Psoas muscle (tissue), 7 donors: ENCODE measurements at regions not wholly inside any gene's neighbourhood (a gene's known extent, or its start where the extent isn't known, plus 50 kb on each side); places are given as distances from the start of the nearest gene placed in this dataset.

Source experiments
- ATAC-seq, 4 donors: fragments of 200-7000 bp; cut with Tn5 transposase; one replicate each; pipeline ENCODE4 v1.9.1; 2020; ENCODE audit warnings: moderate library complexity in 3 of 4, mild to moderate bottlenecking in 2 of 4
- DNase-seq, 2 donors: peaks; one replicate each; pipeline ENCODE4 v3.0.0-alpha.2; 2020
- H3K27ac ChIP-seq: fragments of 200-600 bp; one replicate; pipeline ENCODE4 v1.8.0; 2022
- H3K27me3 ChIP-seq, 3 donors: fragments of 200-600 bp in 1 of 3; one replicate each; pipeline versions ENCODE4 v1.6.1 to v1.8.0; 2013 to 2022; ENCODE audit warnings: low read length in 2 of 3, mild to moderate bottlenecking in 2 of 3, moderate library complexity in 1 of 3; ENCODE audit not compliant: insufficient read depth in 3 of 3
- H3K36me3 ChIP-seq, 2 donors: fragments of 200-600 bp in 1 of 2; one replicate each; pipeline versions ENCODE4 v1.6.1 to v1.8.0; 2013 to 2022; ENCODE audit warnings: low read depth in 1 of 2, mild to moderate bottlenecking in 1 of 2, moderate library complexity in 1 of 2; ENCODE audit not compliant: insufficient read depth in 1 of 2
- H3K4me1 ChIP-seq: fragments of 200-600 bp; one replicate; pipeline ENCODE4 v1.8.0; 2022
- H3K4me3 ChIP-seq: fragments of 200-600 bp; one replicate; pipeline ENCODE4 v1.8.0; 2022; ENCODE audit warnings: mild to moderate bottlenecking
- H3K9me3 ChIP-seq: fragments of 200-600 bp; one replicate; pipeline ENCODE4 v1.8.0; 2022
- CTCF ChIP-seq: fragments of 200-600 bp; IDR thresholded peaks from one replicate; pipeline ENCODE4 v1.8.0; 2022; ENCODE audit warnings: antibody characterized with exemption
- WGBS, 3 donors: extraction: QIAGEN DNeasy Blood & Tissue Kit; methylation state at CpG; one replicate each; pipeline versions ENCODE4 v1.1.6 to v1.1.7; 2013; 5-methylcytosine and 5-hydroxymethylcytosine counted together
- intact Hi-C, 2 donors: fragments of 100-400 bp; cut with DNase I; formaldehyde crosslinking; loops; one replicate each; pipeline versions ENCODE4 v1.11.0 to v1.14.2; 2022
- donor health status: healthy with polysubstance abuse.
- donor health status: DM: no; HTN: no; CAD: no; lungs with moderate emphysema.
- donor health status: Bipolar disorder and iron deficiency.
- donor health status: healthy.
- donor health status: DM: yes; HTN: yes; CAD: no.
- donor health status: DM: no; HTN: no; CAD: no.
- donor health status: DM: yes; HTN: yes; CAD: no.

DNA sequence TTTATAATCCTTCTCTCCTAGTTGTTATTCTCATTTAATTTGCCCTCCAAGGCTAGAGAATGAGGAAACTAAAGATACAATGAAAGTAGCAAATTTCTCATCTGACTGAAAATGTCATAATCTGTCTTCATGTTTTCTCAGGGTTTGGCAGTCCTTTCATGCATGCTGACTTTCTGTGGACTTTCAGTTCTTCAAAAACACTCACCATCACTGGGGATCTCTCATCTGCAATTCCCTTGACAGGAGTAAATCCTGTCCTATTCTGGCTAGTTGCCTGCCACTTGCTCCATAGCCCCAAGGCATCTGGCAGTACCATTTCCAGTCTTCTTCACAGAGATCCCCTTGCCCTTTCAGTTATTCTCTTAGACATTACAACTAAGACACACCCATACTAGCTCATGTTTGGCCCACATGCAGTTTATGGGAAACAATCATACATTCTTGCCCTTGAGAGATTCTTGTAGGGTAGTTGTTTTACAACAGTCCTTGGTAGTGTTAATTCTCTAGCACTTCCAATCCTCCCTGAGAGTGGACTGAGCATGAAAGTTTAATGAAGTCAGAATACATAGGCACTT, 449.7 kb upstream of the KLHL4 start:
- DNase-seq (no peak), ATAC-seq (no peak)
- intact Hi-C loops, result no loop called here
- Histone ChIP-seq H3K27ac (no peak overlapping the region), H3K9me3 (no peaks in the 10 kb centered on the region), H3K4me3 (no peak overlapping the region), H3K27me3 (no peaks in the 10 kb centered on the region), H3K36me3 (no peaks in the 10 kb centered on the region), H3K4me1 (no peaks in the 10 kb centered on the region)
- TF ChIP-seq CTCF, result no peak

- ATAC-seq, result no peak
- H3K36me3 ChIP-seq, result no peaks in the 10 kb centered on the region
- WGBS, 3 donors, result 78 to 94% (median 88%) methylated on average over 5 of the region's 5 CpGs
Measured at GRCh38 chrX:87078231-87078630, 439.4 kb upstream of the KLHL4 start.

GRCh38 chrX:87098477-87098876, 419.1 kb upstream of the KLHL4 start:
- H3K9me3 ChIP-seq, result no peaks in the 10 kb centered on the region
- H3K4me3 ChIP-seq, result no peak overlapping the region
- ATAC-seq (no peak), DNase-seq (no peak)
- no peaks in the 10 kb centered on the region for H3K27me3 ChIP-seq
- no peak for TF ChIP-seq CTCF
- no peaks in the 10 kb centered on the region for H3K4me1 ChIP-seq
- intact Hi-C loops, result no loop called here
- WGBS, 3 donors, result 76 to 95% (median 90%) methylated on average over 2 to 3 of the region's 3 CpGs
- no peak overlapping the region for H3K27ac ChIP-seq
- no peaks in the 10 kb centered on the region for H3K36me3 ChIP-seq

More at GRCh38 chrX:87078231-87078630, 439.4 kb upstream of the KLHL4 start:
- Histone ChIP-seq H3K4me1 (no peaks in the 10 kb centered on the region), H3K27ac (no peak overlapping the region), H3K4me3 (no peak overlapping the region), H3K9me3 (peaks cover 4% of the 10 kb centered on the region), H3K27me3 (no peaks in the 10 kb centered on the region)
- TF ChIP-seq CTCF, result no peak
- DNase-seq, result no peak
- intact Hi-C loops, result no loop called here

DNA sequence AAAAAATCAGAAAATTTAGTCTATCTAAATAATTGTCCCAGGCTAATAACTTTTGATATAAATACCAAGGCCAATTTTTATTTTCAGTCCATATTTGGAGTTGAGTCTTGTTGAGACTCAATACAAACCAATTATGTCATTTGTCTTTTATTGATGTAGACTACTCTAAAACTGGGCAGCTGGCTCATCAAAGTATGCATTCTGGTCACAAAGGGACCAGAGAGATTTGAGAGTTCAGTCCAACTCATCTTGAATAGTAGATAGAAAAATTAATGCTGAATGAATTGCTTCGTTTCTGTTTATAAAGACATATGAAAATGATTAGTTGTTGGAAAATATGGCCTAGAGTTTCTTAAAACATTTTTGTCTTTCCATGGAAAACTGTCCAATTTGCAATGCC, 412.5 kb upstream of the KLHL4 start:
- no peak for ATAC-seq
- H3K4me1 ChIP-seq, result no peaks in the 10 kb centered on the region
- intact Hi-C loops, result no loop called here

More for the DNA sequence above, 412.5 kb upstream of the KLHL4 start:
- no peaks in the 10 kb centered on the region for H3K27me3 ChIP-seq
- no peaks in the 10 kb centered on the region for H3K36me3 ChIP-seq
- TF ChIP-seq CTCF, result no peak
- H3K4me3 ChIP-seq, result no peak overlapping the region
- WGBS, 3 donors, result 19 to 40% (median 24%) methylated on average over 1 of the region's 1 CpG
- no peak overlapping the region for H3K27ac ChIP-seq
- no peaks in the 10 kb centered on the region for H3K9me3 ChIP-seq
- no peak for DNase-seq
